PC-3 (cell line): ENCODE measurements at regions not wholly inside any gene's neighbourhood (a gene's known extent, or its start where the extent isn't known, plus 50 kb on each side); places are given as distances from the start of the nearest gene placed in this dataset.

Source experiments
- ATAC-seq: fragments of 200-7000 bp; cut with Tn5 transposase; 2 replicates; pipeline ENCODE4 v1.9.1; 2020; ENCODE audit warnings: mild to moderate bottlenecking, moderate library complexity
- BruUV-seq: library from RNA; stranded (reverse); fragments of 400-500 nt; replicated peaks from 2 replicates; lab custom pipeline; 2021; lab: Mats Ljungman, UMichigan
- CTCF ChIA-PET: fragments of 300-600 bp; sonication (Branson Sonifier 250); formaldehyde crosslinking; loops from one replicate; lab custom pipeline; 2022; ENCODE audit warnings: antibody characterized with exemption; lab: Charles Lee
- POLR2A ChIA-PET: fragments of 300-600 bp; sonication (Branson Sonifier 250); formaldehyde crosslinking; loops from one replicate; lab custom pipeline; 2022; ENCODE audit warnings: antibody characterized with exemption; ENCODE audit not compliant: unreplicated experiment; lab: Charles Lee
- DNase-seq: peaks from one replicate; pipeline ENCODE4 v3.0.0-alpha.2; 2015
- H2AFZ ChIP-seq: fragments of 300-600 bp; sonication (generic); 2 replicates; pipeline ENCODE4 v1.6.0; 2016; ENCODE audit warnings: antibody characterized with exemption, low read length
- H3F3A ChIP-seq: fragments of 300-600 bp; sonication (generic); one replicate; pipeline ENCODE4 v1.6.0; 2017; ENCODE audit warnings: antibody characterized with exemption, low read length, control low read depth, mild to moderate bottlenecking; ENCODE audit not compliant: unreplicated experiment
- H3K27ac ChIP-seq: fragments of 300-600 bp; sonication (generic); 2 replicates; pipeline ENCODE4 v1.5.1; 2016; ENCODE audit warnings: mild to moderate bottlenecking, low read length
- H3K27me3 ChIP-seq: fragments of 300-600 bp; sonication (generic); 2 replicates; pipeline ENCODE4 v1.6.1; 2016; ENCODE audit warnings: low read length, mixed read lengths
- H3K36me3 ChIP-seq: fragments of 300-600 bp; sonication (generic); 2 replicates; pipeline ENCODE4 v1.6.1; 2016; ENCODE audit warnings: low read depth, mixed run types, low read length, mixed read lengths
- H3K4me1 ChIP-seq: fragments of 300-600 bp; sonication (generic); 2 replicates; pipeline ENCODE4 v1.5.1; 2016; ENCODE audit warnings: low read length; ENCODE audit not compliant: insufficient read depth
- H3K4me2 ChIP-seq: fragments of 300-600 bp; sonication (generic); 2 replicates; pipeline ENCODE4 v1.6.0; 2016; ENCODE audit warnings: low read length
- H3K4me3 ChIP-seq: fragments of 300-600 bp; sonication (generic); 2 replicates; pipeline ENCODE4 v1.5.1; 2016; ENCODE audit warnings: mild to moderate bottlenecking, low read length, mixed read lengths
- H3K79me2 ChIP-seq: fragments of 300-600 bp; sonication (generic); 2 replicates; pipeline ENCODE4 v1.6.1; 2017; ENCODE audit warnings: low read length, mixed read lengths
- H3K9ac ChIP-seq: fragments of 300-600 bp; sonication (generic); 2 replicates; pipeline ENCODE4 v1.6.0; 2016; ENCODE audit warnings: mild to moderate bottlenecking, low read length
- H3K9me2 ChIP-seq: fragments of 300-600 bp; sonication (generic); replicated peaks from 2 replicates; pipeline ENCODE4 v1.6.1; 2016; ENCODE audit warnings: mixed run types, low read length, mixed read lengths
- H3K9me3 ChIP-seq: fragments of 300-600 bp; sonication (generic); 2 replicates; pipeline ENCODE4 v1.6.1; 2016; ENCODE audit warnings: low read length, mixed read lengths
- H4K20me1 ChIP-seq: fragments of 300-600 bp; sonication (generic); 2 replicates; pipeline ENCODE4 v1.6.1; 2016; ENCODE audit warnings: low read length, mixed read lengths
- CTCF ChIP-seq: fragments of 300-600 bp; sonication (generic); conservative IDR thresholded peaks from 2 replicates; pipeline ENCODE4 v1.5.1; 2017; ENCODE audit warnings: antibody characterized with exemption, low read depth, mild to moderate bottlenecking, low read length
- EZH2 ChIP-seq: fragments of 300-600 bp; sonication (generic); IDR thresholded peaks from one replicate; pipeline ENCODE4 v1.6.1; 2017; ENCODE audit warnings: antibody characterized with exemption, mild to moderate bottlenecking, low read length; ENCODE audit not compliant: unreplicated experiment
- EZH2phosphoT487 ChIP-seq: fragments of 300-600 bp; sonication (generic); IDR thresholded peaks from 2 replicates; pipeline ENCODE4 v1.6.1; 2018; ENCODE audit warnings: mild to moderate bottlenecking, antibody characterized with exemption, low read length, borderline replicate concordance
- intact Hi-C: fragments of 100-400 bp; cut with micrococcal nuclease; formaldehyde crosslinking; loops from 2 replicates; pipeline ENCODE4 v1.9.0; 2023

- no peaks in the 10 kb centered on the region for H3K79me2 ChIP-seq
- H3K4me1 ChIP-seq, result no peaks in the 10 kb centered on the region
- H3K9ac ChIP-seq, result no peak overlapping the region
- TF ChIP-seq EZH2phosphoT487, result no peak
- no peak for TF ChIP-seq EZH2
- TF ChIP-seq CTCF, result no peak
- H2AFZ ChIP-seq, result no peak overlapping the region
- intact Hi-C loops, result no loop called here
- no peaks in the 10 kb centered on the region for H3F3A ChIP-seq
- no TSS peak for BruUV-seq
- H3K4me2 ChIP-seq, result no peak overlapping the region
- ChIA-PET POLR2A (no interaction called here), CTCF (no interaction called here)
- no peak for ATAC-seq
- no peaks in the 10 kb centered on the region for H3K9me2 ChIP-seq
- H3K27ac ChIP-seq, result no peak overlapping the region
- no peaks in the 10 kb centered on the region for H3K9me3 ChIP-seq
- H3K36me3 ChIP-seq, result no peaks in the 10 kb centered on the region
- no peaks in the 10 kb centered on the region for H3K27me3 ChIP-seq
- no peaks in the 10 kb centered on the region for H4K20me1 ChIP-seq
- H3K4me3 ChIP-seq, result no peak overlapping the region
- no peak for DNase-seq
These were observed 321.2 kb upstream of the SPOCK3 start for GRCh38 chr4:167555338-167556022.

- Histone ChIP-seq H3K27ac (no peak overlapping the region), H3F3A (no peaks in the 10 kb centered on the region), H3K4me2 (no peak overlapping the region), H3K9ac (no peak overlapping the region), H3K4me1 (no peaks in the 10 kb centered on the region), H3K9me3 (0 out of 2 replicates have a peak, but pooled peaks cover 3% of the 10 kb centered on the region), H3K4me3 (no peak overlapping the region), H2AFZ (no peak overlapping the region), H3K79me2 (no peaks in the 10 kb centered on the region), H3K36me3 (no peaks in the 10 kb centered on the region; the same call in 1 of the 2 replicates), H3K9me2 (no peaks in the 10 kb centered on the region), H3K27me3 (no peaks in the 10 kb centered on the region), H4K20me1 (no peaks in the 10 kb centered on the region)
- no TSS peak for BruUV-seq
- TF ChIP-seq EZH2 (no peak), EZH2phosphoT487 (no peak), CTCF (no peak)
- DNase-seq (peak; percentile 29), ATAC-seq (no peak)
- intact Hi-C loops, result no loop called here
- POLR2A ChIA-PET, result no interaction called here
- CTCF ChIA-PET, result no interaction called here
These were observed 344.6 kb upstream of the SPOCK3 start for GRCh38 chr4:167578906-167579305.

- Histone ChIP-seq H3K4me3 (no peak overlapping the region), H3K79me2 (no peaks in the 10 kb centered on the region), H3K36me3 (no peaks in the 10 kb centered on the region; the same call in 1 of the 2 replicates), H3K4me1 (no peaks in the 10 kb centered on the region), H3K4me2 (no peak overlapping the region), H3F3A (no peaks in the 10 kb centered on the region), H3K27ac (no peak overlapping the region), H3K9me3 (0 out of 2 replicates have a peak, but pooled peaks cover 3% of the 10 kb centered on the region), H4K20me1 (no peaks in the 10 kb centered on the region), H3K9me2 (no peaks in the 10 kb centered on the region), H2AFZ (no peak overlapping the region), H3K9ac (no peak overlapping the region), H3K27me3 (no peaks in the 10 kb centered on the region)
- no TSS peak for BruUV-seq
- CTCF ChIA-PET, result no interaction called here
- POLR2A ChIA-PET, result no interaction called here
- intact Hi-C loops, result no loop called here
- ATAC-seq, result no peak
- TF ChIP-seq EZH2 (no peak), EZH2phosphoT487 (no peak), CTCF (no peak)
- DNase-seq, result no peak
These were observed 347.2 kb upstream of the SPOCK3 start for GRCh38 chr4:167581449-167581965.
